A204.1 (cell line): ENCODE measurements at regions not wholly inside any gene's neighbourhood (a gene's known extent, or its start where the extent isn't known, plus 50 kb on each side); places are given as distances from the start of the nearest gene placed in this dataset.

Experiments used
- FAIRE-seq: peaks from 2 replicates; lab custom pipeline; 2012; peaks lifted over from hg19 to GRCh38; lab: Jason Lieb, UNC

DNA sequence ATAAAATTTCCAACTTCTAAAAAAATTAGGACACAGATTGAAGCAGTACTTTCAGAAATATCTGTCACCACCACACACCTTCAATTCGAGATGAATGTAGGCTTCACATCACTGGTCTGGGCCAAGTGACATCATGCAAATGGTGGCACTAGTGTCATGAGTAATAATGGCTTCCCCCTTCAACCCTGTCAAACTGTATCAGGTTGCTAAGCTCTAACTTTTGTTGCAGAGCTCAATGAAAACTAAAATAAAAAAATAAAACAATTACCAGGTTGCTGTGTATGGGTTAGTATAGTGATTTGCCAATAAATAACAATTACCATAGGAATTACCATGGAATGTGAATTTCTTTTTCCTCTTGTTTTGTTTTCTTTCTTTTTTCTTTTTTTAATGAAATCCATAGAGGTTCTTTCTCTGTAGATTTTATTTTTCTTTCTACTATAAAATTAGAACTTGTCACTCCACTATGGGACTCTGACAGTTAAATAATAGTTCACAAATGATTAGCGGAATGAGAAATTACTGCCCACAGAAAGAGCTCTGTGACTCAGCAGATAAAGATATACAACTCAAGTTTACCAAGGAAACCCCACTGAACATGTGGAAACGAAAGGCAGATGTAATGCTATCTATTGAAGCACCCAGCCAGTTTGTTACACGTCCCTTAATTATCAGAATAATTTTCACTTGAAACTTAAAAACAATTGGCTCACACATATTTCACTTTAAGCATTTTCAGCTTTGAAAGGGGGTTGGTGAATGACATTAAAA, 783.8 kb upstream of the WWC1 start:
- no peak for FAIRE-seq

DNA sequence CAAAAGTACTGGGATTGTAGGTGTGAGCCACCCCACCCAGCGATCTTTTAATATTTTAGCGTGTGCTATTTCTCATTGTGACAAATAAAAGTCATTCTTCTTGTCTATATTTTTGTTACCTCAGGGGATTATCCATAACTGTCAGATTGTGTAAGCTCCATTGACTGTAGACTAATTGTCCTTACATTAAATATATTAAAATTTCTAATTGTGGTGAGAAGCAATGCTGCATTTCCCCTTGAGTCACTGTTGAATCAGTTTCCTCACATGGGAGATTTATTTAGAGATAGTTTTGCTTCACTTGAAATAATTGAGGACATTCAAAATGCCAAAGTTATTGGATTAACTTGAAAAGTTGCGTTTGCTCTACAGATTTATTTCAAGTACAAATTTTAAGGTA, 782.4 kb upstream of the WWC1 start:
- no peak for FAIRE-seq

DNA sequence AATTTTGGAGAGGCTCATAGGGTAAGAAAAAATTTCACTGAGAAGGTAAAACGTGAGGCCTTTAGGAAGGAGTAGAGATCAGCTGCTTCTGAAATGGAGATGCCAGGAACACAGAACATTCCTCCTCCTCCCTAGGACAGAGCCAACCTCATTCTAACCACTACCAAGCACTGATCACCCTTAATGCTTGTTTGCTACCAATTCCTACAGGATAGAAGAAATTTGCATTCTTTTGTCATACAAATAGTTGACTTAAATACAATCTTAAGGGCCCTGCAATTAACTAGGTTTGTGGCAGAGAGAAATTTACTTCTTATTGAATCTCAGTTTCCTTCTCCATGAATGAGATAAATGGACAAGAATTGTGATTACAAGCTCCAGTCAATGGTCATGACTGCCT, 780.2 kb upstream of the WWC1 start:
- no peak for FAIRE-seq

DNA sequence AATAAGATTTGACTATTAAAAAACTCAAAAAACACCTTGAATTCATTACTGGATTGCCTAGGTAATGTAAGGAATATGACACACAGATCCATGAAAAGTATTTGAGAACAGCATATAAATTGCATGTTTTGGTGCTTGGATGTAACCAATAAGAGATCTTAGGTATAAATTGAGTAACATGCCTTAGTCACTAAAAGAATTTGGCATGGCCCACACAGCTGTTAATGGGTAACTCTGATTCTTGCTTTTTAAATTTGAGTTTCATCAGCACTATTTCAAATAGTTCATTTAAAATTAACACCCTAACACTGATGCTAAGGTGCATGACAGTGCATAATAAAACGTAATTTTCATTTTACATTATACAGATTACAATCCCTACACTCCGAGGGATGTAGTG, 779.3 kb upstream of the WWC1 start:
- no peak for FAIRE-seq

DNA sequence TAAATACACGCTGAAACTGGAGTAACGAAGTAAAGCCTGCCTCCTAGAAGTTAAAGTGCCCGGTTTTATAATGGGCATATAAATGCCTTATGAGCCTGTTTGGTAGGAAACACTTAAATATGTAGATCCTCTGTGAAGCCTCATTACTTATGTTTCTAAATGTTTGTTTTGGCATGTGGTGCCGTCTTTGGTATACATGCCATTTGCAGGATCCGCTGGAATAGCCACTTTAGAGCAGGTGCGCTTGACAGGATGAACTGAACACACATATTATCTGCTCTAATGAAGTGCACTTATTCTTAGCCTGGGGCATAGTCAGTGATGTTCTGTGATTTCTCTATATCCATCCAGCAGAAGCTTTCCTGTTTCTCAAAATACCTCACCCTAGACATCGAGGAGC, 778.1 kb upstream of the WWC1 start:
- no peak for FAIRE-seq

DNA sequence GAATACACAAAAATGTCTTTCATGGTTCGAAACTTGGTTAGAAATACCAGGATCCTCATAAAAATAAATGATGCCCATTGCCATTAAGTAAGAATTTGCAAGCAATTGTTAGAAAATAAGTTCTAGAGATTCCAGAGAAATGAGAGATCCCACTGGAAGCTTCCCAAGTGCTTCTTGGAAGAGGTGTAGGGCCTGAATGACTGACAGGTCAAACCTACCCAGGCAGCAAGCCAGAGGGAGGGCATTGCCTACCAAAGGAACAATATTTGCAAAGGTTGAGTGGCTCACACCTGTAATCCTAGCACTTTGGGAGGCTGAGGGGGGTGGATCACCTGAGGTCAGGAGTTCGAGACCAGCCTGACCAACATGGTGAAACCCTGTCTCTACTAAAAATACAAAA, 777.0 kb upstream of the WWC1 start:
- no peak for FAIRE-seq

DNA sequence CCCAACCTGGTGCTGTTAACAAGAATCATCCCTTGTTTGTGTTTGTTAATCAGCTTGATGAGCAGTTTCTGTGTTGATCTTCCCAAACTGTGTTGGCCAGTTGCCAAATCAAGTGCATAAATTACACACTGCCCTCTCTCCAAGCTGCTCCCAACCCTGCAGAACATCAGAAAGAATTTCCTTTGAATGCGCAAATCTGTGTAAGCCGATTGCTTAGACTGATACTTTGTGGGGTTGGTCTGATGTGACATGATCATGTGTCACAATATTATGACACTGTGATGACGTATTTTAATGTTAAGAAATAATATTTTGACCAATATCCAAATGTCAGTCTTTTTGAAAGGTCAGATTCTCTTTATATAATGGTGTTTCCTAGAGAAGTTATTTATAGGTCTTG, 766.4 kb upstream of the WWC1 start:
- FAIRE-seq: no peak

DNA sequence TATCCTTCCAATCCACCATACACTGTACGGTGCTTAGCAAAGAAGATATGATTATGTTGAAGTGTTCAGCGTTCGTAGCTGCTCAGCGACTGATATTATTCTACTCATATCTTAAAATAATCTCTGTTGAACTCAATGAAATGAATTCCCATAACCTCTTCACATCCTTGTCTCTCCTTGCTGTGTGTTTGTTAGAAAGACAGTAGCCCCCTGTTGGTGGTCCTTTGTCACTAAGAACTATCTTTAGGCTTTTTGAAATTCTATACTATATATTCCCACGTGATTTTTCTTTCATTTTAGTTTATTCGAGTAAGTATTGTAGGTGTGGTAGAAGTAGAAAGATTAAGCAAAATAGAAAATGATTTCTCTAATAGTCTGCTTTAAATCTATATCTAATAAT, 762.8 kb upstream of the WWC1 start:
- no peak for FAIRE-seq

DNA sequence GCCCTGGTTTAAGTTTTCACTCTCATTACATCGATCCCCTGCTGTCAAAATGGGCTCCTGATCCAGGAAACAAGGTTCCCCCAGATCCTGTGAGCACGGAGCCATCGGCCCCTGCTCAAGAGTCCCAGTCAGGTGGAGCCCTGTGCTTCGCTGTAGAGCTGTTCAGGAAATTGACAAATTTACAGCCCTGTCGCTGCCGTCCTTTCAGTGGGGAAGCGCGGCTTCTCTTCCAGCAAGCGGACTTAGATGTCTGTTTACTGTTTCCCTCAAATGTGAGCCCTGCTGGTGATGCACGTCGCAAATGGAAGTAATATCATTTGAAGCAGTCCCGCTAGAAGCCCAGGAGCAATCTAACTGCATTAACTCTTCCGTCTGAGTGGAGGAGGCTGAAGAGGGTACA, 760.9 kb upstream of the WWC1 start:
- FAIRE-seq: no peak

DNA sequence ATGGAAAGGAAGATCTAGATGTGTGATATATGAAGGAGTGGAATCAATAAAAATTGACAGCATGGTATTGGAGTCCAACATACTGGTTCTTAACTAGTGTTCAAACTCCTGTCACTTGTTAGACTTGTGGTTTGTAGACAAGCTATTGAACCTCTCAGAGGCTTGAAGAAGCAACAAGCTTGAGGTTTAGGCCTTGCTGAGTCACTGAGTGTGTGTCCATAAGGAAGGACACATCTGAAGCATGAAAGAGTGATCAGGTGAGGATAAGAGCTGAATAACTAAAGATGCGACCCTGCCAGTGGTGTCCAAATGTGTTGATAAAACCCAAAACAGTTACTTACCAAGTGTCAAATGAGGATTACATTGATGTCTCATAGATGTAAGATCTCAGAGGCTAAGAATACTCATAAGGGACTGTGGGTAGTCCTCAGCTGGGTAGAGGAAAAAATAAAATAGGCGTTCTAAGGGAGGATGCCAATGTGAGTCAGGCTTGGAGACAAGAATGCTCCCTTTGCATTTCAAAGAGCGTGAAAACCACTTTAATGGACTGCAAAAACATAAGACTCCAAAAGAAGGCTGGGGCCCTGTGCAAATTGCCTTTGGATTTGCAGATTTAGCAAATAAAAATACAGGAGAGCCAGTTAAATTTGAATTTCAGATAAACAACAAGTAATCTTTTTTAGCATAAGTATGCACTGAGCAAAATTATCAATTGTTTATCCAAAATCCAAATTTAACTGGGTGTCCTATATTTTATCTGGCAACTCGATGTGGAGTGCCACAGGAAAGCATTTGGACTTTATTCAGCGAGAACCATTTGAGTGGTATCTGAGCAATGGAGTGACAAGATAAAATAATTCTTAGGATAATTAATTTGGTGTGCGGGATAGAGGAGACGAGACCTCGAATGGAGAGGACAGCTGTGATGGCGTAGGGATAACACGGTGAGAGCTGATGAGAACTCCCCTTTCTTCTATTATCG, 757.3 kb upstream of the WWC1 start:
- no peak for FAIRE-seq

DNA sequence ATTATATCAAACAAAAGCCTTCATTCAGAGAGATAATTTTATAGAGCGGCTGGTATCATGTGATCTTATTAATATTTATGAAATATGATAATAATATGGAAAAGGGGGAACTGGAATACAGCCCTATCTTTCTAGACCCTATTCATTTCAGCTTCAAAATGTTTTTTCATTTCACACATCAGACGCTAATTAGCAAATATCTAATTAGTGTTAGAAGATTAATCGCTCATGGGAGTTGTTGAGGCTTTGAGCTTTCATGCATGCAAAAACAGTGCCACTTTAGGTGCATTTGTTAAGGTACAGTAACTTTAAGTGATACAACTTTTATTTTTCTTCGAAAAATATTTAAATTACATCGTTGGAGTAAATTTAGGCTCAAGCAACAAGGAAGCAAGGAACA, 751.7 kb upstream of the WWC1 start:
- no peak for FAIRE-seq

DNA sequence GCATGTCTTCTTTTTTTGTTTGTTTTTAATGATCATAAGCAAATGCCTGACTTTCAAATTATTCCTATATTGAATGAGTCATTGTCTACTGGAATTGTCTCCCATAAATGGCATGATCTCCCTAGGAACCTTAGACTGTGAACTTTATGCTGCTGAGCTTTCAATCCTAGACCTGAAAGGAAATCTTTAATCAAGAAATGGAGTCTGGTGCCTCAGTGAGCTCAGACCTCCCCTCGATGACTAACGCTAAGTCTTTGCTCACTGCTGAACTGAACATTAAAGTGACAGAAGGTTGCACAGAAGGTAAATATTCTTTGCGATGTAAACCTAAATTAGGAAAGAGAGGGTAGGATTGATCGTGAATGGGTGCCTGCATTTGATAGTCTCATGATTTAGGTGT, 745.2 kb upstream of the WWC1 start:
- no peak for FAIRE-seq

DNA sequence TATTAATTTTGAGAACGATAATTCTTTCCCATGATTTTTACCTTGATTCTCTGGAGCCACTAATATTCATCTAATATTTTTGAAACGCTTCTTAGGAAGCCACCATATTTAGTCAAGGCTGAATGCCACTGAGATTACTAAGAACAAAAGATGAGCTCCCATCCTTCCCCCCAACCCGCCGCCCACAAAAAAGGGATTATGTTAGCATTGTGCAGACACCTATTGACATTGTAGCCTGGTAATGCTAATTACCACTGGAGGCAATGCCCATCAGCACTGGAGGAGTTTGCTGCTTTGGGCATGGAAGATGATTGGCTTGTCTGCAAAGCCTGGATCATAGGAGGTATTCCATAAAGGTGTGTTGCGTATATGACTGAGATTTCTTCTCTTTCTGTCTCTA, 739.1 kb upstream of the WWC1 start:
- no peak for FAIRE-seq

DNA sequence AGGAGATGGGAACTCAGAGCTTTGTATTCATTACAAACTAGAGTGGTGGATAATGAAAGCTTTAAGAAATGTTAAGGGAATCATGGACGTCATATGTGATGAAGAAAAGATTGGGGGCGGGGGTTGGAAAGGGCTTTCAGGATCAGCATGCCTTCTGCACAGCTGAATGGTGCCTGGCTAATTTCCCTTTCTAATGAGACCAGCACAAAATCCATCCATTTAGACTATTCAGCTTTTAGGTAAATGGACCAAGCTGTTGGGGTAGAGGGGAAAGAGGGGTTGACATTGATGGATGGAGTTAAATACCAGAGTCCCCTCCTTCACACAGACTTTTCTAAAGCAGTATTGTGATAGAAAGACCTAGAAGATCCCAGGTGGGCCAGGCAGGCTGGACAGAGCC, 737.9 kb upstream of the WWC1 start:
- FAIRE-seq: no peak

DNA sequence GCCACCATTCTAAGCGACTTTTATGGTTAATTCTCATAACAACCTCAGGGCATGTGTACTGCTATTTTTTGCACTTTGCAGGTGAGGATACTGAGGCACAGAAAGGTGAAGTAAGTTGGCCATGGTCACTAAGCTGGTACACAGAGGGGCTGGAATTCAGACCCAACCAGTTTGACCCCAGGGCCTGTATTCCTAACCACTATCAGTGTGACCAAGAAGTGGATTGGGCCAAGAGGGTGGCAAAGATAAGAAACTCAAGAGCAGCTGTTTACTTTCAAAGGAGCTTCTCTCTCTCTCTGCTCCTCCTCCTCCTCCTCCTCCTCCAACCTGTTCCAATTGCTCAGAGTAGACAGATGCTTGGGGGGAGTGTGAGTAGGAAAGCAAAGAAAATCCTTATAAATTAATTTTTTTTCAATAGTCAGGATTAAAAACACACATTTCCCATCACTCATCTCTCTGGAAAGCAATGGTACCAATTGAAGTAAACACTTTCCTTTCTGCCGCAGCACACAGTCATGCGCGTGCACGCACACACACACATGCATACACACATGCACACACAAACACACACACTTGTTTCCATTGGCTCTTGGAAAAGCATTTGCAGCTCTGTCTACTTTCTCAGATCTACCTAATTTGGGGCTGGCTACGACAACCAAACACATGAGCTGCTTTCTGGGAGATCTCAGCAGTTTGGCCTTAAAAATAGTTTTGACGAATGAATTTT, 736.7 kb upstream of the WWC1 start:
- FAIRE-seq: no peak

DNA sequence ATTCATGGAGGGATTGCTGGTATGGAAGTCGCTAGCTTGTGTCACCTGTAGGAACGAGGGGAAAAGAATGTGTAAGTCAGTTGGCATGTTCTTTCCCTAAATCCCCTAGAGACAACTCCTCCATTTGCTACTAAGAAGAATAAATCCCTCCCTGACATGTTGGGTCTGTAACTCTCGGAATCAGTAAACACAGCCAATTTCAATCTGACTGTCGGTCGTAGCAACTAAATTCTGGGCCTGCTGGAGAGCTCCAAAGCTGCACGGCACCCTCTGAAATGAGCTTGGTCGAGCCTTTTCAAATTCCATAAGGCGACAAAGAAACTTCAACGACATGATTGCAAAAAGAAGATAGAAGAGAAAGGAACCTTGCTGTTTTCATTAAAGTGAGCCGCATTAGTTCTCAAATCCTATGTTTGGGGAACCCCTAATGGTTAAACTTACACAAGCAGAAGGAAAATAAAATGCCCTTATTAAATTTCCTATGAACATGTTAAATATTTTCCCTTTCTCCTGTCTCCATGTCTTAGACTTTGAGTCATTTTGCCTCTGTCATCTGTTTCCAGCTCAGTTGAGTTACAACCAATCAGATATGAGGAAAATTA, 735.8 kb upstream of the WWC1 start:
- no peak for FAIRE-seq

DNA sequence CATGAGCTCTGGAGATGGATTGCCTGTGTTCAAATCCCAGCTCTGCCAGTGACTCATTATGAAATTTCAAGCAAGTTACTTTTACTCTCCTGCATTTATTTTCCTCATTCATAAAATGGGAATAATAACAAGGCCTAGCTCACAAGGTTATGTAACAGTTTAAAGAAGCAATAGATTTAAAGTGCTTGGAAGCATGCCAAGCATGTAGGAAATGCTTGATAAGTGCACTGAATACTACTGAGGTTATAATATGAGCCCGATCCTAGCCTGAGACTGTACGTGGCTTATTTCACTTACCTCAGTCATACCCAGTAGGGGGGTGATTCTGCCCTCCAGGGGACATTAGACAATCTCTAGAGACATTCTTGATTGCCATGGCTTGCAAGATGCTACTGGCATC, 734.1 kb upstream of the WWC1 start:
- FAIRE-seq: no peak

DNA sequence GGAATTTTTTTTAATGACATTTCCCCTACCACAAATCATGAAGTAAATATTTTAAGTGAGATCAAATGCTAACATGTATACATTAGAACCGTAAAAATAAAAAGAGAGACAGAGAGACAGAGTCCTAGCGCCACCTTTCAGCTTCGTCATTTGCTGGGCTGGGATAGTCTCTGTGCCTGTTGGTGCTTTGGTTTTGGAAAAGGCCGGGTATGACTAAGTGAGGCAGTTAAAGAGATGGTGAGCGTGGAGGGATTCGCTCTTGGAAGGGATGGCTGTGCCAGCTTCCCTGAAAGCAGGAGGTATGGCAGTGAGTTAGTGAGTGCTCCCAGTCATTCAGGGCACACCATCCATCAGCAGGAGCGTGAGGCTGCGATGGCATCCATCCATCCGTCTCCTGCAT, 729.6 kb upstream of the WWC1 start:
- no peak for FAIRE-seq

DNA sequence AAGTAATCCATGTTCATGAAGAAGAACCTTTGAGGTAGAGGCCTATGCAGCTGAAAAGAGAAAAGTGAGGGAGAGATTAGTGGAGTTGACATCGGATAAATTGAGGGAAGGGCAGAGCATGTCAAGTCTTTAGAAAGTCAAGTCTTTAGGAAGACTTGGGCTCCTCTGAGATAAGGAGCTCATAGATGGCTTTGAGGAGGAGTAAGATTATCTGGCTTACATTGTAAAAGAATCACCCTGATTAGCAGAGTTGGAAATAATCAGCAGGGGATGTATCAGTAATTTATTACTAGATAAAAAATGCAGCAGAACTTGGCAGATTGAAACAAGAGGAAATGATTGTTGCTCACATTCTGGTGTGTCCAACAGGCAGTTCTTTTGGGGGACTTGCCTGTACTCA, 727.2 kb upstream of the WWC1 start:
- no peak for FAIRE-seq

DNA sequence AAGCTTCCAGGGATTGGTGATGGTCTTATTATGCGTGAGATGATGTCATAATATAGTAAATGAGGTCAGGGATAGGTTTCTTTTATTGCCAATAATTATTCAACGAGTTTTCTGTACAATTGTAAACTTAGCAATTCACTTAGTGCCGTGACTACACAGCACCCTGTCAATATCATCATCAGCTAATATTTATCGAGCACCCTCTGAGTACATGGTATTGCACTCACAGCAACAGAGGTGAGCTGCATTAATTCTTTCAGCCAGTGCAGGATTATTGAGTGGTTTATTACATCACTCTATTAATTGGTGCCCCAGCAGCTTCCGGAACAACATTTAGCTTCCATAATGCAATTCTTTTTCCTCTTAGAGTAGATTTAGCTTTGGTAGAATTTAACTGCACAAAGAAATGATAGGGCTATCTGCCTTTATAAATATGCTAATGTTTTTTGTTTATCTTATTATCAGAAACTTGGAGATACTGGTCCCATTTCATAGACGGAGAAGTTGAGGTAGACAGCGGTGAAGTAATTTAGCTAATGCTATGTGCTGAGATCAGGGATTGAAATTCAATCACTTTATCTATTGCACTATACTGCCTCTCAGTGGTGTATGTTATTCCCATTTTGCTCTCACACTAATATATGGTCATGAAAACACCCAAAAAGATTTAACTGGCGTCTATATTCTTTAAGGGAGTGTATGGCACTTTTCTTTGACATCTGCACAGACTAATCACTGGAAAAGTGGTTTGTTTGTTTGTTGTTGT, 726.1 kb upstream of the WWC1 start:
- FAIRE-seq: no peak

DNA sequence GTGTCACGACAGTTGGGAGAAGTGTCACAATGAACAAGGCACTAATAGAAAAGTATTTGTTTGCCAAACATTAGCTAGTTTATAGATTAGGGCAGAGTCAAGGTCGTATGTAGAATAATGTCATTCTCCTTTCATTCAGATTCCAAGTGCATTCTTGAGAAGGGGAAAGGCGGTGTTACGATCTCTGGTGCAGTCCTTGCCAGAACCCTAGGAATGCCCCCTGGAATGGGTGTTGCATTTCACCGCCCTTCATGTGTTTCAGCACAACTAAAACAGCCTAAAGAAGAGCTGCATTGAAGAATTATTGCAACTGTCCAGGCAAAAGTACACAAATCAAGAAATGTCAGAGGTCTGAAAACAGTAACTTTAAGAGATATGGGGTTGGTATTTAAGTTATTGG, 721.0 kb upstream of the WWC1 start:
- FAIRE-seq: no peak

DNA sequence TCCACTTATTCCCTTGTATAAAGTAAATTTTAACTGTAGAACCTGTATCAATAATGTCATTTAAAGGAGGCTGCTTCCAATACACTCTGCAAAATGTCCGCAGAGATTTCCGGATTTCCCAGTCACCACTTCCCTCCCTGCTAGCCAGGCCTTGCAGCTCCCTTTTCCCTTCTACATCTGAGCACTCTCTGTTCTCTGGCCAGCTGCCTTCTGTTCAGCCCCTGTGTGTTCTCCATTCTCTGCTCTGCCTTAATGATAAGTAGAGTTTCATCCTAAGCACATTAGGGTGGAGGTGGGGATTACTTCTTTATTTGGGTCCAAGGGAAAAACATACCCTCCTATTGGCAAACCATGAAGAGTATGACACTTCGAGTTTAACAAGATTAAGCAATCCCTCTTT, 719.6 kb upstream of the WWC1 start:
- FAIRE-seq: no peak
